Esophagus (tissue), 2 donors: ENCODE measurements at regions not wholly inside any gene's neighbourhood (a gene's known extent, or its start where the extent isn't known, plus 50 kb on each side); places are given as distances from the start of the nearest gene placed in this dataset.

Experiments
- H3K27ac ChIP-seq, 2 donors: one replicate each; pipeline ENCODE4 v1.5.1; 2013; ENCODE audit warnings: low read depth in 2 of 2, mild to moderate bottlenecking in 2 of 2, inconsistent platforms in 1 of 2, low read length in 1 of 2, moderate library complexity in 1 of 2
- H3K27me3 ChIP-seq, 2 donors: one replicate each; pipeline ENCODE4 v1.6.1; 2013; ENCODE audit warnings: low read length in 2 of 2, control low read depth in 1 of 2, mild to moderate bottlenecking in 1 of 2; ENCODE audit not compliant: insufficient read depth in 2 of 2, control insufficient read depth in 1 of 2
- H3K36me3 ChIP-seq, 2 donors: one replicate each; pipeline ENCODE4 v1.6.1; 2013; ENCODE audit warnings: low read length in 1 of 2; ENCODE audit not compliant: control insufficient read depth in 2 of 2, insufficient read depth in 2 of 2
- H3K4me1 ChIP-seq, 2 donors: one replicate each; pipeline ENCODE4 v1.6.1; 2013; ENCODE audit warnings: low read length in 1 of 2; ENCODE audit not compliant: control insufficient read depth in 2 of 2, insufficient read depth in 2 of 2
- H3K4me3 ChIP-seq, 2 donors: one replicate each; pipeline ENCODE4 v1.5.1; 2013; ENCODE audit warnings: low read length in 2 of 2, mild to moderate bottlenecking in 2 of 2, low read depth in 1 of 2, moderate library complexity in 1 of 2
- H3K9me3 ChIP-seq, 2 donors: one replicate each; pipeline ENCODE4 v1.6.1; 2013; ENCODE audit warnings: mild to moderate bottlenecking in 2 of 2, low read depth in 1 of 2, low read length in 1 of 2, moderate library complexity in 1 of 2; ENCODE audit not compliant: control insufficient read depth in 2 of 2, insufficient read depth in 1 of 2
- WGBS, 2 donors: extraction: QIAGEN DNeasy Blood & Tissue Kit; methylation state at CpG; one replicate each; pipeline ENCODE4 v1.1.7; 2013; 5-methylcytosine and 5-hydroxymethylcytosine counted together
- donor health status: healthy with polysubstance abuse.
- donor health status: Bipolar disorder and iron deficiency.

GRCh38 chr7:130931423-130931822 is 197.4 kb upstream of the KLF14 start:
- H3K27ac ChIP-seq = peak overlapping the region in 1 of 2 donors; percentile 56
- peaks cover 3% of the 10 kb centered on the region in 2 donors for H3K36me3 ChIP-seq

GRCh38 chr7:130932088-130932487 is 198.1 kb upstream of the KLF14 start:
- H3K4me1 ChIP-seq = no peaks in the 10 kb centered on the region
- peaks cover 3% of the 10 kb centered on the region in 2 donors for H3K36me3 ChIP-seq
- H3K9me3 ChIP-seq = no peaks in the 10 kb centered on the region
- 94 to 97% methylated on average over 5 of the region's 5 CpGs for WGBS, 2 donors
- H3K27me3 ChIP-seq = no peaks in the 10 kb centered on the region
- H3K27ac ChIP-seq = no peak overlapping the region
- no peak overlapping the region for H3K4me3 ChIP-seq

More at GRCh38 chr7:130931423-130931822, 197.4 kb upstream of the KLF14 start:
- WGBS, 2 donors = 91 to 93% methylated on average over 3 of the region's 3 CpGs
- Histone ChIP-seq H3K27me3 (no peaks in the 10 kb centered on the region), H3K9me3 (no peaks in the 10 kb centered on the region), H3K4me3 (no peak overlapping the region), H3K4me1 (peaks cover 0 to under 1% of the 10 kb centered on the region in 2 donors)

GRCh38 chr7:130932667-130933432 is 198.8 kb upstream of the KLF14 start:
- no peaks in the 10 kb centered on the region for H3K9me3 ChIP-seq
- 89 to 92% methylated on average over 11 of the region's 11 CpGs for WGBS, 2 donors
- no peaks in the 10 kb centered on the region for H3K4me1 ChIP-seq
- peak overlapping the region in 1 of 2 donors; percentile 4 for H3K27ac ChIP-seq
- no peaks in the 10 kb centered on the region for H3K27me3 ChIP-seq
- peaks cover 0 to 3% of the 10 kb centered on the region in 2 donors for H3K36me3 ChIP-seq
- H3K4me3 ChIP-seq = no peak overlapping the region

GRCh38 chr7:130933919-130934318 is 199.9 kb upstream of the KLF14 start:
- Histone ChIP-seq H3K27me3 (no peaks in the 10 kb centered on the region), H3K4me1 (no peaks in the 10 kb centered on the region), H3K27ac (no peak overlapping the region), H3K9me3 (no peaks in the 10 kb centered on the region), H3K4me3 (no peak overlapping the region), H3K36me3 (no peaks in the 10 kb centered on the region)
- 81 to 97% methylated on average over 4 of the region's 4 CpGs for WGBS, 2 donors

GRCh38 chr7:130935564-130936157 is 201.7 kb upstream of the KLF14 start:
- Histone ChIP-seq H3K9me3 (no peaks in the 10 kb centered on the region), H3K27me3 (no peaks in the 10 kb centered on the region), H3K4me3 (no peak overlapping the region), H3K36me3 (no peaks in the 10 kb centered on the region), H3K4me1 (no peaks in the 10 kb centered on the region), H3K27ac (peak overlapping the region in 1 of 2 donors; percentile 36)
- 81 to 87% methylated on average over 11 of the region's 11 CpGs for WGBS, 2 donors

- H3K9me3 ChIP-seq = no peaks in the 10 kb centered on the region
- no peaks in the 10 kb centered on the region for H3K36me3 ChIP-seq
- H3K27me3 ChIP-seq = no peaks in the 10 kb centered on the region
- 78 to 84% methylated on average over 7 of the region's 7 CpGs for WGBS, 2 donors
- peaks cover 0 to 2% of the 10 kb centered on the region in 2 donors for H3K4me1 ChIP-seq
- peak overlapping the region in 1 of 2 donors; percentile 36 for H3K27ac ChIP-seq
- no peak overlapping the region for H3K4me3 ChIP-seq
Observed at GRCh38 chr7:130936202-130936931, 202.4 kb upstream of the KLF14 start.

GRCh38 chr7:130937016-130937415 is 203.0 kb upstream of the KLF14 start:
- H3K27me3 ChIP-seq = no peaks in the 10 kb centered on the region
- H3K36me3 ChIP-seq = no peaks in the 10 kb centered on the region
- H3K27ac ChIP-seq = no peak overlapping the region
- H3K9me3 ChIP-seq = no peaks in the 10 kb centered on the region
- no peak overlapping the region for H3K4me3 ChIP-seq
- peaks cover 0 to 2% of the 10 kb centered on the region in 2 donors for H3K4me1 ChIP-seq
- 92 to 98% methylated on average over 2 of the region's 2 CpGs for WGBS, 2 donors

- H3K9me3 ChIP-seq = no peaks in the 10 kb centered on the region
- H3K27me3 ChIP-seq = no peaks in the 10 kb centered on the region
- peaks cover 0 to 2% of the 10 kb centered on the region in 2 donors for H3K4me1 ChIP-seq
- H3K4me3 ChIP-seq = no peak overlapping the region
- H3K27ac ChIP-seq = no peak overlapping the region
- 91 to 94% methylated on average over 3 of the region's 3 CpGs for WGBS, 2 donors
- no peaks in the 10 kb centered on the region for H3K36me3 ChIP-seq
Observed at GRCh38 chr7:130937830-130938229, 203.8 kb upstream of the KLF14 start.

GRCh38 chr7:130938661-130939060 is 204.7 kb upstream of the KLF14 start:
- H3K27ac ChIP-seq = no peak overlapping the region
- H3K4me1 ChIP-seq = peaks cover 0 to 2% of the 10 kb centered on the region in 2 donors
- no peaks in the 10 kb centered on the region for H3K36me3 ChIP-seq
- WGBS, 2 donors = 34 to 43% methylated on average over 4 of the region's 4 CpGs
- no peak overlapping the region for H3K4me3 ChIP-seq
- no peaks in the 10 kb centered on the region for H3K9me3 ChIP-seq
- H3K27me3 ChIP-seq = no peaks in the 10 kb centered on the region
